AG09319 (cell line): ENCODE measurements at regions not wholly inside any gene's neighbourhood (a gene's known extent, or its start where the extent isn't known, plus 50 kb on each side); places are given as distances from the start of the nearest gene placed in this dataset.

Source experiments
- DNase-seq: peaks from one replicate; pipeline ENCODE4 v3.0.0-alpha.2; 2010; ENCODE audit warnings: low read depth; ENCODE audit errors: extremely low read depth
- CTCF ChIP-seq: IDR thresholded peaks from 2 replicates; pipeline ENCODE4 v1.5.1; 2011; ENCODE audit warnings: low read depth, mild to moderate bottlenecking, inconsistent platforms, low read length, moderate library complexity

DNA sequence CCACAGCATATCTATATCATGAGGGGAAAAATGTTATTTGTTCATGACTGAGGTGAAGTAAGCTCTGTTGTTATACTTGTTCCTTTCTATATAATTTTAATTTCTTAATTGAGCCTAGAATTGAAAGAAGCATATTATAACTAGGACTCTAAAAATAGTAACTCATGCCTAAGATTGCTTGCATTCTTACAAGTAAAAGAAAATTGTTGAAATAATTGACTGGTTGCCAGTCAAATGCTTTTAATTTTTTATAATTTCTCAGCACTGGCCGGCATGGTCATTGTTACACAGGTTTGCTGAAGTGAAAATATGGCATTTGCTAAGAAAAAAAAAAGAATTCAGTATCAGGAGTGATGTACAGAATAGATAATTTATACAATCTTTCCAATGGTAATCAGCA, 104.8 kb downstream of the GASK1B start:
- no peak for DNase-seq
- TF ChIP-seq CTCF: no peak

- TF ChIP-seq CTCF: no peak
- DNase-seq: no peak
Observed at GRCh38 chr4:158067646-158068045, 105.2 kb downstream of the GASK1B start.

DNA sequence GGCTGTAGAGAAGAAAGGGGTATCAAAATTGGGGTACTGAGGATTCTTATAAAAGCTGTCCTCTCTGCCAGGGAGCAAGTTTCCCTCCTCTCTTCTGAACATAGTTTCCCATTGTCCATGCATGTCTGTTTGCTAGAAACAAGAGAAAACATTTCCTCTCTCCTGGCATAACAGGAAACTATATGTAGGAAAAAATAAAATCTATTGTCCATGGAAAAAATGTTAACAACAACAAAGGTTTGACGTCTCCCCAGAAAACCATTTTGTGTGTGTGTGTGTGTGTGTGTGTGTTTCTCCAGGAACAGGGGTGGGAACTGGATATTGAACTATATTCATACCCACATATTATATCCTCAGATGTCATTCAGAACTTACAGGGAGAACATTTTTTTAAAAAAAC, 107.2 kb downstream of the GASK1B start:
- TF ChIP-seq CTCF: no peak
- DNase-seq: no peak

DNA sequence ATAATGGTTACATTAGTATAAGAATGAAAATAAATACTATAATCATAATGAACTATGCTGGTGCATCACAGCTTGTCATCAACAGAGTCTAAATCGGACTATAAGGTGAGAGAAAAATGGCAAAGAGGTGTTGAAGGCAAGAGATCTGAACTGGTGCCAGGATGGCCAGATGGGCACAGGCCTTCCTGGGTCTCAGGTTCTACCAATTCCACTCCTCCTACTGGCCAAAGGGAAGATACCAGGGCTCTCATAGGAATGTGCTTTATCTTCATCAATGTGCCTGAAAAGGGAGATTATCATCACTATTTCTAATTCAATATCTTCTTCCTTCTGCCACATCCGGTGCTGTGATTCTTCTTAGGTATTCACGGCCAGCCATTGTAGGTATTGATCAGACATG, 107.6 kb downstream of the GASK1B start:
- TF ChIP-seq CTCF: no peak
- DNase-seq: no peak

GRCh38 chr4:158056689-158057245, 116.1 kb downstream of the GASK1B start:
- no peak for TF ChIP-seq CTCF
- DNase-seq: no peak

GRCh38 chr4:158055668-158056067, 117.2 kb downstream of the GASK1B start:
- DNase-seq: no peak
- no peak for TF ChIP-seq CTCF

DNA sequence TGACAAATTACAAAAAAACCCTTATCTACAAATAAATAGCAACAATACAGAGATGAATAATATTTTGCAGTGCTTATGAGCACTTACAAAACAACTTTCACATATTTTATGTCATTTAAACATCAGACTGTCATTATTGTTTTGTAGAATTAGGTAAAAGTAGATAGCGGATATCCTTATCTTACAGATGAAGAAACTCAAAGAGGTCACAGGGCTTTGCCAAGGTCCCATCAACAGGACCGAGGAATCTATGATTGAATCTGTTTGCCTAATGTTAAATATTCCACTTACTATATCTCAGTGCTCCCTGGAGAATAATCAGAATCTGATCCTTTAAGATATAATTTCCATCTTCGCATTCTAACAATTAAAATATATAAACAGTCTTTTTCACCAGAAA, 119.0 kb downstream of the GASK1B start:
- TF ChIP-seq CTCF: no peak
- DNase-seq: no peak
